Hepatocyte (in vitro differentiated cells): ENCODE measurements at regions not wholly inside any gene's neighbourhood (a gene's known extent, or its start where the extent isn't known, plus 50 kb on each side); places are given as distances from the start of the nearest gene placed in this dataset.

ENCODE experiments used
- EZH2 ChIP-seq: fragments of 200-600 bp; sonication (generic); IDR thresholded peaks from 2 replicates; pipeline ENCODE4 v1.6.1; 2016; ENCODE audit warnings: antibody characterized with exemption, mild to moderate bottlenecking, borderline replicate concordance
- EZH2phosphoT487 ChIP-seq: fragments of 200-600 bp; sonication (generic); IDR thresholded peaks from one replicate; pipeline ENCODE4 v1.6.1; 2018; ENCODE audit warnings: antibody characterized with exemption, mild to moderate bottlenecking, low read depth, moderate library complexity; ENCODE audit not compliant: unreplicated experiment, severe bottlenecking
- TF ChIP-seq, protein P1 (sequence below): fragments of 200-600 bp; sonication (generic); IDR thresholded peaks from 2 replicates; pipeline ENCODE4 v1.5.1; 2016; ENCODE audit warnings: antibody characterized with exemption, mild to moderate bottlenecking; ENCODE audit not compliant: poor library complexity

DNA sequence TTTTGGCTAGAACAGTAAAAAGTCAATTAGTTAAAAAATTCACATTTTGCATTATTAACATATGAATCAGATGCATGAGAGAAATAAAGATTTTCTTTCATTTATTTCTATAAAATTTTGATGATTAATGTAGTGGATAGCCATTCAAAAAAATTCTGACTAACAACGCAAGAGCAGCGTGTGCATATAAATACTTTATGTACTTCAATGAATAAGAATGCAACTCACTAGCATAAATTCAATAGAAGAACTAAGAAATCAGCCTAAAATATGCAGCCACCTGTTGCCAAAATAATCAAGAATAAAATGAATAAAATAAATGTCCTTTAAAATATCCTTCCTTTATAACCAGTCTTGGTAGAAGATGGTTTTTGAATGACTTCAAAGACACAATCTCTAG lies 471.9 kb downstream of the PDGFC start:
- TF ChIP-seq EZH2 (no peak), EZH2phosphoT487 (no peak)
- TF ChIP-seq, protein P1, sequence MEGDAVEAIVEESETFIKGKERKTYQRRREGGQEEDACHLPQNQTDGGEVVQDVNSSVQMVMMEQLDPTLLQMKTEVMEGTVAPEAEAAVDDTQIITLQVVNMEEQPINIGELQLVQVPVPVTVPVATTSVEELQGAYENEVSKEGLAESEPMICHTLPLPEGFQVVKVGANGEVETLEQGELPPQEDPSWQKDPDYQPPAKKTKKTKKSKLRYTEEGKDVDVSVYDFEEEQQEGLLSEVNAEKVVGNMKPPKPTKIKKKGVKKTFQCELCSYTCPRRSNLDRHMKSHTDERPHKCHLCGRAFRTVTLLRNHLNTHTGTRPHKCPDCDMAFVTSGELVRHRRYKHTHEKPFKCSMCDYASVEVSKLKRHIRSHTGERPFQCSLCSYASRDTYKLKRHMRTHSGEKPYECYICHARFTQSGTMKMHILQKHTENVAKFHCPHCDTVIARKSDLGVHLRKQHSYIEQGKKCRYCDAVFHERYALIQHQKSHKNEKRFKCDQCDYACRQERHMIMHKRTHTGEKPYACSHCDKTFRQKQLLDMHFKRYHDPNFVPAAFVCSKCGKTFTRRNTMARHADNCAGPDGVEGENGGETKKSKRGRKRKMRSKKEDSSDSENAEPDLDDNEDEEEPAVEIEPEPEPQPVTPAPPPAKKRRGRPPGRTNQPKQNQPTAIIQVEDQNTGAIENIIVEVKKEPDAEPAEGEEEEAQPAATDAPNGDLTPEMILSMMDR: no peak
